ENCODE measurements at regions not wholly inside any gene's neighbourhood (a gene's known extent, or its start where the extent isn't known, plus 50 kb on each side); places are given as distances from the start of the nearest gene placed in this dataset.

GRCh38 chr4:147421456-147421855 is 59.4 kb upstream of the EDNRA start:
- TF ChIP-seq CTCF (IDR thresholded peaks at IDR 0.05), result no peak
- no peak for TF ChIP-seq POLR2A (IDR thresholded peaks at IDR 0.05)
